ENCODE measurements at regions not wholly inside any gene's neighbourhood (a gene's known extent, or its start where the extent isn't known, plus 50 kb on each side); places are given as distances from the start of the nearest gene placed in this dataset.

- no TSS peak for BruUV-seq (replicated peaks)
- dilution Hi-C loops (cut with MboI; ENCODE audit: extremely low pct_ligation_motif_present, low sequenced_read_pairs) (no loop called here), intact Hi-C loops (cut with micrococcal nuclease) (no loop called here)
- FAIRE-seq = no peak
- H3K4me2 ChIP-seq (ENCODE audit: insufficient read depth, low read length) = no peak overlapping the region
- H2AFZ ChIP-seq (ENCODE audit: low read depth, low read length) = no peak overlapping the region
- no peak for TF ChIP-seq POLR2A (IDR thresholded peaks at IDR 0.05; ENCODE audit: low read depth, low read length)
- POLR2A ChIA-PET = no interaction called here
- no peaks in the 10 kb centered on the region for H3K4me1 ChIP-seq (ENCODE audit: control insufficient read depth, extremely low read depth, insufficient read depth, low read length)
- H3K4me3 ChIP-seq (replicated peaks in 1 of 3; ENCODE audit: insufficient read depth in 1 of 3, low read depth in 1 of 3, low read length in 3 of 3) = no peak overlapping the region
- H3K79me2 ChIP-seq (ENCODE audit: control insufficient read depth, insufficient read depth, low read length) = no peaks in the 10 kb centered on the region
- H3K36me3 ChIP-seq (ENCODE audit: control insufficient read depth in 2 of 2, extremely low read depth in 1 of 2, insufficient read depth in 2 of 2, low read length in 2 of 2) = no peaks in the 10 kb centered on the region
- no peak overlapping the region for H3K27ac ChIP-seq (ENCODE audit: insufficient read depth, low read depth, low read length)
- H3K9ac ChIP-seq (replicated peaks; ENCODE audit: extremely low read depth, insufficient read depth, low read length) = no peak overlapping the region
- no peaks in the 10 kb centered on the region for H3K27me3 ChIP-seq (ENCODE audit: control insufficient read depth in 2 of 2, insufficient read depth in 2 of 2, low read length in 2 of 2)
- no peaks in the 10 kb centered on the region for H3K9me3 ChIP-seq (replicated peaks; ENCODE audit: control insufficient read depth, insufficient read depth, low read length)
- no peaks in the 10 kb centered on the region for H4K20me1 ChIP-seq (replicated peaks; ENCODE audit: control insufficient read depth, extremely low read depth, insufficient read depth, low read length)
- no peak for DNase-seq (ENCODE audit: low read depth, low spot score)
- no peaks in the 10 kb centered on the region for H3K9me1 ChIP-seq (replicated peaks; ENCODE audit: control insufficient read depth, extremely low read depth, insufficient read depth, low read length)
- CTCF ChIA-PET = no interaction called here
Observed at GRCh38 chr1:185491604-185492003, 174.6 kb upstream of the IVNS1ABP start.

DNA sequence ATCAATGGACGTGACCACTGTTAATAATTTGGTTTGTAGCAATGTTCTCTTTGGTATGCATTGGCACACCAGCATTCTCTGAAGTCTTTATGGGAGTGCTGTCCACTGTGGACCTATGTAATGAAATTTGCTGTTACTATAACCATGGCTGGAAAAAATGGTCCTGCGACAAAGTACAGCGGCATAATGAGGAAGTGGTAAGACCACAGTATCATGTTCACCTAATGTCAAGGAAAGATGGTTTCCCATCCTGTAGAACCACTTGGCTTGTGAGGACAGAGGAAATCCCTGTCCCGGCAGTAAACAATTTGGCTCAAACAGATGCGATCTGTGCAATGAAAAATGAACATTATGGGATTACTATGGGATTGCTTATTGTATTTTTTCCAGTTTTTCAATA is 173.9 kb upstream of the IVNS1ABP start:
- Histone ChIP-seq H3K9me3 (replicated peaks; ENCODE audit: control insufficient read depth, insufficient read depth, low read length) (no peaks in the 10 kb centered on the region), H3K9me1 (replicated peaks; ENCODE audit: control insufficient read depth, extremely low read depth, insufficient read depth, low read length) (no peaks in the 10 kb centered on the region), H3K79me2 (ENCODE audit: control insufficient read depth, insufficient read depth, low read length) (no peaks in the 10 kb centered on the region), H3K4me1 (ENCODE audit: control insufficient read depth, extremely low read depth, insufficient read depth, low read length) (no peaks in the 10 kb centered on the region), H3K4me3 (replicated peaks in 1 of 3; ENCODE audit: insufficient read depth in 1 of 3, low read depth in 1 of 3, low read length in 3 of 3) (no peak overlapping the region), H3K27ac (ENCODE audit: insufficient read depth, low read depth, low read length) (no peak overlapping the region), H3K9ac (replicated peaks; ENCODE audit: extremely low read depth, insufficient read depth, low read length) (no peak overlapping the region), H3K4me2 (ENCODE audit: insufficient read depth, low read length) (no peak overlapping the region), H4K20me1 (replicated peaks; ENCODE audit: control insufficient read depth, extremely low read depth, insufficient read depth, low read length) (no peaks in the 10 kb centered on the region), H2AFZ (ENCODE audit: low read depth, low read length) (no peak overlapping the region), H3K36me3 (ENCODE audit: control insufficient read depth in 2 of 2, extremely low read depth in 1 of 2, insufficient read depth in 2 of 2, low read length in 2 of 2) (no peaks in the 10 kb centered on the region), H3K27me3 (ENCODE audit: control insufficient read depth in 2 of 2, insufficient read depth in 2 of 2, low read length in 2 of 2) (no peaks in the 10 kb centered on the region)
- TF ChIP-seq GATA2 (IDR thresholded peaks at IDR 0.05; ENCODE audit: insufficient read depth, insufficient read length, low read depth, low read length) = no peak
- TF ChIP-seq MAX (IDR thresholded peaks at IDR 0.05; ENCODE audit: insufficient read depth, insufficient read length) = no peak
- TF ChIP-seq JUN (IDR thresholded peaks at IDR 0.05; ENCODE audit: borderline replicate concordance, insufficient read depth, insufficient read length, low read depth) = no peak
- TF ChIP-seq MYC (IDR thresholded peaks at IDR 0.05; ENCODE audit: low read depth, low read length) = no peak
- TF ChIP-seq FOS (IDR thresholded peaks at IDR 0.05; ENCODE audit: borderline replicate concordance, insufficient read depth, low read length) = no peak
- no peak for TF ChIP-seq POLR2AphosphoS5 (IDR thresholded peaks at IDR 0.05; ENCODE audit: insufficient read depth, low read depth, low read length)
- TF ChIP-seq EZH2 (IDR thresholded peaks at IDR 0.05; ENCODE audit: borderline replicate concordance, low read depth, low read length, severe bottlenecking) = no peak
- no peak for TF ChIP-seq POLR2A (IDR thresholded peaks at IDR 0.05; ENCODE audit: low read depth, low read length)
- TF ChIP-seq, protein P1, sequence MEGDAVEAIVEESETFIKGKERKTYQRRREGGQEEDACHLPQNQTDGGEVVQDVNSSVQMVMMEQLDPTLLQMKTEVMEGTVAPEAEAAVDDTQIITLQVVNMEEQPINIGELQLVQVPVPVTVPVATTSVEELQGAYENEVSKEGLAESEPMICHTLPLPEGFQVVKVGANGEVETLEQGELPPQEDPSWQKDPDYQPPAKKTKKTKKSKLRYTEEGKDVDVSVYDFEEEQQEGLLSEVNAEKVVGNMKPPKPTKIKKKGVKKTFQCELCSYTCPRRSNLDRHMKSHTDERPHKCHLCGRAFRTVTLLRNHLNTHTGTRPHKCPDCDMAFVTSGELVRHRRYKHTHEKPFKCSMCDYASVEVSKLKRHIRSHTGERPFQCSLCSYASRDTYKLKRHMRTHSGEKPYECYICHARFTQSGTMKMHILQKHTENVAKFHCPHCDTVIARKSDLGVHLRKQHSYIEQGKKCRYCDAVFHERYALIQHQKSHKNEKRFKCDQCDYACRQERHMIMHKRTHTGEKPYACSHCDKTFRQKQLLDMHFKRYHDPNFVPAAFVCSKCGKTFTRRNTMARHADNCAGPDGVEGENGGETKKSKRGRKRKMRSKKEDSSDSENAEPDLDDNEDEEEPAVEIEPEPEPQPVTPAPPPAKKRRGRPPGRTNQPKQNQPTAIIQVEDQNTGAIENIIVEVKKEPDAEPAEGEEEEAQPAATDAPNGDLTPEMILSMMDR (IDR thresholded peaks at IDR 0.05; ENCODE audit: extremely low read depth in 1 of 2, insufficient read depth in 1 of 2, low read depth in 1 of 2, low read length in 2 of 2) = no peak
- no peak for DNase-seq (ENCODE audit: low read depth, low spot score)
- POLR2A ChIA-PET = no interaction called here
- FAIRE-seq = no peak
- dilution Hi-C loops (cut with MboI; ENCODE audit: extremely low pct_ligation_motif_present, low sequenced_read_pairs) (no loop called here), intact Hi-C loops (cut with micrococcal nuclease) (no loop called here)
- BruUV-seq (replicated peaks) = no TSS peak
- CTCF ChIA-PET = no interaction called here

Measured in endothelial cell of umbilical vein (primary cell).